HG02571 (cell line): ENCODE measurements at regions not wholly inside any gene's neighbourhood (a gene's known extent, or its start where the extent isn't known, plus 50 kb on each side); places are given as distances from the start of the nearest gene placed in this dataset.
"Not testable (repeated sequence)": the region's sequence is repeated elsewhere in the genome, so short reads cannot be mapped to it uniquely, and the experiment has no call there.

Source experiments
- ATAC-seq: cut with Tn5 transposase; IDR thresholded peaks from one replicate; pipeline ENCODE4 v1.9.1; 2021; ENCODE audit warnings: mild to moderate bottlenecking, moderate library complexity; ENCODE audit not compliant: unreplicated experiment

DNA sequence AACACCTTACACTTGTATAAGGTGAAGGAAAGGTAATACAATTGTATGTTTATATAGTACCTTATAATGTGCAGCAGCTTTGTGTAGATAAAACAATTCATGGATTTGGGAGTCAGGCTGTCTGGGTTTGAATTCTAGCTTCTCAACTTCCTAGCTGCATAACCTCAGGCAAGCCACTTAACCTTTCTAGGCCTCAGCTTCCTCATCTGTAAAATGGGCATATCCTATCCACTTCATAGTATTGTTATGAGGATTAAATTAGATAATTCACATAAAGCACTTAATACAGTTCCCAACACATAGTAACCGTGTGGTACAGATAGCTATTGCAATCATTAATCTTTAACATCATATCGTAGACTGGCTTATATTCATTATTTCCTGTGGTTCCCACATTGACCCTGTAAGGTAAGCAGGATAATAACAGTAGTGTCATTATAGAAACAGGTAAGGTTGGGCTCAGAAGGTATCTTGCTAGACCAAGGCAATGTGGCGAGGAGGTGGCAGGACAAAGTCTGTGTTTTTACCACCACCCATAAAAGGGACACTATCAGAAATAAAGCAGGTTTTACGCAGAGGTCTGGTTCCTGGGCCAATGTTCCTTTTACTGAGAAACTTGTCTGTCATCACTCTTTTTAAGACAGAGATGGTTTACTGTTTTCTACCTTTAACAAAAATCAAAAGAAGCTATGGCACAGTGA lies 334.1 kb downstream of the RRAGC start:
- no peak for ATAC-seq

DNA sequence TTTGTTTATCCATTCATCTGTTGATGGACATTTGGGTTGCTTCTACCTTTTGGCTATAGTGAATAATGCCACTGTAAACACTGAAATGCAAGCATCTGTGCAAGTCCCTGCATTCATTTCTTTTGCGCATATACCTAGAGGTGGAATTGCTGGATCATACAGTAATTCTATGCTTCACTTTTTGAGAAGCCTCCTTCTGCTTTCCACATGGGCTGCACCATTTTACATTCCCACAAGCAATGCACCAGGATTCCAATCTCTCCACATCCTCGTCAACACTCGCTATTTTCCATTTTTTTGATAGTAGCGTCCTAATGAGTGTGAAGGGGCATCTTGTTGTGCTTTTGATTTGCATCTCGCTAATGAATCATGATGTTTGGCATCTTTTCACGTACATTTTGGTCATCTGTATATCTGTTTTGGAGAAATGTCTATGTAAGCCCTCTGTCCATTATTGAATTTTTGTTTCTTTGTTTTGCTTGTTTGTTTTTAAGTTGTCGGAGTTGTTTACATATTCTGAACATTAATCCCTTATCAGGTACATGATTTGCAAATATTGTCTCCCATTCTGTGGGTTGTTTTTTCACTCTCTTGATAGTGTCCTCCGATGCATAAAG lies 335.4 kb downstream of the RRAGC start:
- ATAC-seq: no peak

DNA sequence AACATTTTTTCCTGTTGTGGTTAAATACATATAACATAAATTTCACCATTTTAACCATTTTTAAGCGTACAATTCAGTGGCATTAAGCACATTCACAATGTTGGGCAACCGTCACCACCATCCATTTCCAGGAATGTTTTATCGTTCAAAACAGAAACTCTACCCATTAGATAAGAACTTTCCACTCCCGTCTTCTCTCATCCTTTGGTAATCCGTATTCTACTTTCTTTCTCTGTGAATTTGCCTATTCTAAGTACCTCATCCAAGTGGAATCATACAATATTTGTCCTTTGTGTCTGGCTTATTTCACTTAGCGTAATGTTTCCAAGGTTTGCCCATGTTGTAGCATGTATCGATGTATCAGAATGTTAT lies 336.0 kb downstream of the RRAGC start:
- ATAC-seq: no peak

DNA sequence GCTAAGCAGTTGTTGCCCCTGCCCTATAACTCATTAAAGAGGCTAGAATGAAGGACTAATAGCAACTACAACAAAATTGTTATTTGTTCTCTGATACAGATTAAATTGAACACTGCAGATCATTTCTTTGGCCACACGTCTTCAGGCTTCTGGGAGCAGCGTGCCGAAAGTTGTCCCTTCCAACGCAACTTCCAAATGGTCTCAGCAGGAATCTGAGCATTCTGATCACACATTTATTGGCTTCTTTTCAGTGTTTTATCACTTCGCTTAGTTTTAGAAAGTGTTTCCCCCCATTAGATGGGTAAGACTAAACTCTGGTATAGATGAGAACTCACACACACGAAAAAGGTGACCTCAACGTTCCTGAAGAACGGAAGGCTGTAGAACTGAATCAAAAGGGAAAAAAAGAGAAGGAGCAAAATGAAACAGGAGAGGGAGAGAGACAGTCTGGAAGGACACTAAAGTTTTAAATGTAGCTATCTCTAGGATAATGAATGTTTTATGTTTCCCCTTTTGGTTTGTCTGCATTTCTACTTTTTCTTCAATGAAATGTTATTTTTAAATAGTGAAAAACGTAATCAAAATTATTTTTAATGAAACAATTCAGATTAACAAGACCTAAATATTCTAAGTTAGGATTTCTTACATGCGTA lies 336.5 kb downstream of the RRAGC start:
- ATAC-seq: no peak

DNA sequence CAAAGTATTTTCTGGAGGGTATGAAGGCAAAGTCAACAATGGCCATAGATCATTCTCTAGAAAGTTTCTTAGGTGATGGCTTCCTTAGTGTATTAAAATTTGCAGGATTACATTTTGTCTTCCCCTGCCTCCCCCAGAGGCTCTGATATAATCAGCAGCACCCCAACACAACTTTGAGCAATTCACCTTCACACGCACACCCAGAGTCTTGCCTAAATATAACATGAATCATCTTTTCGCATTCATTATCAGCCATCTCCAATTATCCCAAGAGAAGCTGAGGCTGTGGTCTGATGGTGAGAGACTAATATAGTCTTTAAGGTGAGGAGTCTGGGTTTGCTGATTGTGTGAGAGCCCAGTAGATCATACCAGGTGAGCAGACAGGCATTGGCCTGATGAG lies 343.0 kb downstream of the RRAGC start:
- no peak for ATAC-seq

DNA sequence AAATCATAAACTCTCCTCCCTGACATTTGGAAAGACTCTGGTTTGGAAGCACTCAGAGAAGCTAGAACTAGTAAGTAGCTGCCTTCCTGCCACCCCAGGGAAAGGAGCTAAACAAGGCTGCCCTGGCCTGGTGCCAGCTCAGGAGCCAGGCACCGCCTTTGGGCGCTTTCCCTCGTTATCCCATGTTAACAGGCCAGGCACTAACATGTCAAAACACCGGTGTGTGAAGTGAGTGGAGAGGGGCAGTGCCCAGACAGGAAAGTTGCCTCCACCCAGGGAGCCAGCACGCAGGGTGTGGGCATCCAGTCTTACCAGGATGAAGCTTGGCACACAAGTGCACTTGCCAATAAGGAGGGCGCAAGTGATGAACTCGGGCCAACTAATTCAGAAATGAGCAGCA lies 346.8 kb downstream of the RRAGC start:
- ATAC-seq: no peak

DNA sequence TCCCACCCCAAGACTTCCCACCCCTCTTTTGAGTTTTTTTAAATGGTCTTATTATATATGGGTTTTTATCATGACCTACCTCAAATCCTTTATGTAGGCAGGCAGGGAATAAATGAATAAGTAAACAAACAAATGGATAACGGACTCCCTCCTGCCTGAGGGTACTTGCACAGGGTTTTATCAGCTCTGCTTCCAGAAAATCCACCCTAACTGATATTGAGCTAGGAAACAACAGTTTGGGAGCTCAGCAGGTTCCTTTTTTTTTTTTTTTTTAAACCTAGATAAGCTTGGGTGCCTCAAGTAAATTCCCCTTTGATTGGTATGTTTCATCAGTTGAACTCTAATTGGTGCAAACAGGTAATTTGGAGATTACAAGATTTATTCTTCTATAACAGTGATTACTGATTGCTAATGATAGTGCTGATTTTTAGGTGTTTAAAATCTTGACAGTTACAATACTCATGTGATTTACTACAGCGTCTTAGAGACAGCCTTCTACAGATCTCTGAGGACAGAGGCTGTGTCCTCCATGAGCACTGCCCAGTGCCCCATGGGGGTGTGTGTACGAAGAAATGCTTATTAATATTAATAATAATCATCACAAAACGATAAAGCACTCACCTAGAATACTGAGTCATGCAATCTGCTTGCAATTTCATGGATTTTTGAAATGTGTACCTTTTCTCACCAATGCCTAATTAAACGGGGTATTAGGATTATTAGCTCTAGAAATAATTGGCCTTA lies 347.4 kb downstream of the RRAGC start:
- ATAC-seq: no peak

DNA sequence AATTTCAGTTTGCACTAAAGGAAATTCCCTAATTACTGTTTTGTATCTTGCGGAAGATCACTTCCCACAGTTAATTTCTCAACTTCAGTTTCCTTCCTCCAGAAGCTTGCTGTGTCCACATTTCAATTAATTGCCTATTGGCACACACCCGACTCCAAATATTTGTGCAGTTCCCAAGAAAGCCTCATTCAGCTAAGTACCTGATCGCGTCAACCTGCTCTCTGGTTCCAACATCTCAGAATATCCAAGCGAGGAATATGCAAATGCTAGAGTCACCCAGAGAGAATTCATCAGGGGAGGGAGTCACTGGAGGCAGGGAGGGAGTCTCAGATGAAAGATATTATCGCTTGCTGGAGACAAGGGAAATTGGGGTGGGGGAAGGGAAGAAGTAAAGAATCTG lies 351.3 kb downstream of the RRAGC start:
- ATAC-seq: no peak

DNA sequence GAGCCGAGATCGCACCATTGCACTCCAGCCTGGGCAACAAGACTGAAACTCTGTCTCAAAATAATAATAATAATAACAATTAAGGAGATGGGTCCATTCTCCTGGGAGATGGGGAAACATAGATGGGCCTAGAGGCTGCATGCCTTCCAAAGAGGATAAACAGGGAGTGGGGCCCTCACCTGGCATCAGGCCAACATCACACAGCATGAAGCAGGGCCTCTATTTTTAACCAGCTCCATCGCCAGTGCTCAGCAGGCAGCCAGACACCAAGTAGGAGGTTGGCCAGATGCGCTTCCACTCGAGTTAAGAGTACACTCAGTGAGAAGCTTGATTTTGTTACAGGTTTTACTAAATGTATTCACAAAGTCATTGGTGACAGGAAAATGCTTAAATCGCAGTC lies 352.0 kb downstream of the RRAGC start:
- no peak for ATAC-seq

DNA sequence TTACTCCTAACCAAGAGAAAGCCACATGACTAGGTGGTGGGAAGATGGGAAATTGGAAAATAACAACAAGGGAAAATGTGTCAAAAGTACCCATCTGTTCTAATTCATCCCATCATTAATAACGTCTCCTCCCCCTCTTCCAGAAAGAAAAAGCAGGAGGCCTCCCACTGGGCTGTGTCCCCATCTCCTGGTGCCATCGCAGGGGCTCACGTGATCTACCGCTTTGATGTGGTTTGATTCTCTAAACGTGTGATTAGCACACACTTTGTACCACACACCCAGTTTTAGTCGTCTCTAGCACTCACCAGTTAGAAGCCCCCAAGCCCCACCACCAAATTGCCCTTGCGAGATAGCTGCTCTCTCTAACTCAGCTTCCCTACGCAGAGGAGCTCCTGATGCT lies 353.6 kb downstream of the RRAGC start:
- no peak for ATAC-seq

DNA sequence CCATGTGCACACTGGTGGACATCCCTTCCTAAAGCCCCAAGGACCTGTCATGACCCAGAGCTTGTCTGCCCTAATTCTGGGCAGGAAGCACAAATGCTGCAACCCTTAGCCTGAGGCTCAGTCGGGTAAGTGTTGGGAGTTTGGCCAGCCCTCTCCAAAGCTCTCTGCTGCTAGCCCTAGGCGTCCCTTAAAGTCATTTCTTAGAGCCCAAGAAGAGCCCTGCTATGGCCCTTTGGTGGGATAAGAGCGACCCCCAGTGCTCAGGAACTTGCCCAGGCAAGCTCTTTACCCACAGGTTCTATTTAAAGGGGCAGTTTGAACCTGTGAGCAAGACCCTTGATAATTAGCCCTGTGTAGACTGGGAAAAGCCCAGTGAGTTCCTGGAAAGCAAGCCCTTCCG lies 356.8 kb downstream of the RRAGC start:
- ATAC-seq: no peak

DNA sequence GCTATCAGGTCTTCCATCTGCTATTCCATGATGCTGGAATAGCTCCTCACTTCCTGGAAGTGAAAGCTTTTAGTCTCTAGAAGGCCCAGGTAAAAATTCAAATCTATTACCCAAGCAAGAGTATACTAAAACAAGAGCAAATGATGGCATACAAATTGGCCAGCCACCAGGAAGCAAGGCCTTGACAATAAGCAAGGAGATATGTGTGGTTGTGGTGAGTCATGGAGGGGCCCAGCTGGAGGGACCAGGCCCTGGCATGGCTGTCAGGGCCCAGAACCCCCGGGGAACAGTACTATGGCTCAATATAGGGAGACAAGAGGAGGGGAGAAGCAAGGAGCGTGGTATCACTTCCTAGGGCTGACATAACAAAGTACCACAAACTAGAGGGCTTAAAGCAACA lies 358.7 kb downstream of the RRAGC start:
- ATAC-seq: no peak

DNA sequence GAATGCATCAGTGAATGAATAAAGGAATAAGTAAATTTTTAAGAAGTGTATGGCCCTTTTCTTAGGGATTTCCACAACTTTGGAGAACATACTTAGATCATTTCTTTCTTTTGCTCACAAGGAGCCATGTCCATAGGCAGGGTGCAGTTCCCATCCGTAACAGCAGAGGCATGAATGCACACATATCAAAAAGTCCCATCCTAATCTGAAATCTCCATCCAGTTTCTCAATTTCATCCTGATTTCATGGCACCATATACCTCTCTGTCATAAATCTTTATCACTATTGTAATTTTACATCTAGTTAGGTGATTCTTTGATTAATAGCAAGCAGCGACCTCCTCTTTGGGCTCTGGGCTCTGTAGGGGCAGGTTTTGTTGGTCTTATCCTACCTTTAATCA lies 359.2 kb downstream of the RRAGC start:
- ATAC-seq: no peak

DNA sequence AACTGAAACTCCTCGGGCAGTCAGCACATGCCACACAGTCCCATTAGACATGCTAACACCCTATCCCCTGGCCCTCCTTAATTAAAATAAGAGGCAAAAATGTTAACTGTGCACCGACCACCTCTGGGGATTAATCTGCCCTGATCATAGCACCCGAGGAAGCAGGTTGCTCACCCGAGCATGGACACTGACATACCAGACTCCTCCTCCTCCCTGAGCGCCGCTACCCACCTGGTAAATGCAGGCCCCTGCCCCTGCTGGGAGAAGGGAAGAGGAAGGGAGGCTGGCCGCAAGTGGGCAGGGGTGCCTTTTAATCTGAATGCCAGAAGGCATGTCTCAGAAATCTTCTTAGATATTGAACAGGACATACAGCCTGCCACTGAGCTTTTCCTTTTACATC lies 360.9 kb downstream of the RRAGC start:
- no peak for ATAC-seq

DNA sequence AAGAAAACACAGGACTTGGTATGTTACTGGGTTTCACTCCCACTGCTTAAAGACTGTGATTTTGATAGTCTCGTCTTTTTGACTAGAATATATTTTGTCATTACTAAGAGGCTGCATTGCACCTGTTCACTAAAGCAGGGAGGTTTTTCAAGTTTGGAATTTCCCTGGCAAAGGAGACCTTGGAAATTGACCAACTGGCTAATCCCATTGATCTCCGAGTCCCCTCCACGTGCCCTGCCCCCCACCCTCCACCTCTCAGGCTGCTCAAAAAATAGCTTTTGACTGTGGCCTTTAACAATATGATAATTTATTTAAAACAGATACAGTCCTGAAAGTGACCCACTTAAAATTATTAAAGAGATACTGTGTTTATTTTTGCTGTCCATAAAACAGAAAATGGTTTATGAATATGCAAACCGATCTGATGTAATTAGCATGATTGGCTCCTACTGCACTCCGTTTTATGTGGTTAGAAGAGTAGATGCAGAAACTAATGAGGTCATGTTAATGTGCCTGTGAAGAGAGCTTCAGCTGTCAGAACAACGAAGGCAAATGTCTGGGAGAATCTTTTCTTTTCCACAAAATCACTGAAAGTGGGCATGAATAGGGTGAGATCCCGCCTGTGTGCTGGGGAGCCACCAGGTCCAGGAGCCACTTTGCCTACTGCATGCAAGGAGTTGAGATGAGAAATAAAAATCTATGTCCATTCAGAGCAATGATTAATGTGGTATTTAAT lies 361.5 kb downstream of the RRAGC start:
- ATAC-seq: no peak

DNA sequence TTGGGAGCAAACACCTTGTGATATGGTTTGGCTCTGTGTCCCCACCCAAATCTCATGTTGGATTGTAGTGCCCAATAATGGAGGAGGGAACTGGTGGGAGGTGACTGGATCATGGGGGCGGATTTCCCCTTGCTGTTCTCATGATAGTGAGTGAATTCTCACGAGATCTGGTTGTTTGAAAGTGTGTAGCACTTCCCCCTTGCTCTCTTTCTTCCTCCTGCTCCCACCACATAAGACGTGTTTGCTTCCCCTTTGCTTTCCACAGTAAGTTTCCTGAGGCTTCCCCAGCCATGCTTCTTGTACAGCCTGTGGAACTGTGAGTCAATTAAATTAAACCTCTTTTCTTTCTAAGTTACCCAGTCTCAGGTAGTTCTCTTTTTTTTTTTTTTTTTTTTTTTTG lies 366.3 kb downstream of the RRAGC start:
- ATAC-seq: not testable (repeated sequence)

DNA sequence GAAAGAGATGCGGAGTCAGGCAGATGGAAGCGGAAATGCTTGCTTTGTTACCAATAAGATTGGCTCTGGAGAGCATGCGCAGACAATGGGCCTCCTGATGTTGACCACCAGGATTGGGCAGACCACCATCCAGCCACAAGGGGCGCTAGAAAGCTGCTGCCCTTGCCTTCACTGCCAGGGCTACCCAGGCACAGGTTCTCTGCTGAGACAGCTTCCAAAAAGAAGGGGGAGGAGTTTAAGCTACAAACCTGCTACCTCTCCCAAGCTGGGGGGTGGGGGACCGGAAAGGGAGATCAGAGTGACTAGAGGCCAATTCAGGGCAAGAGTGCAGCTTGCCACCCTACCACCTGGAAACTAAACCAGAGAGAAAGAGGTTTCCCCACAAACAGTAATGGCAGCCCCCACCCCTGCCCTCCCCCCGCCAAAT lies 369.7 kb downstream of the RRAGC start:
- ATAC-seq: no peak

DNA sequence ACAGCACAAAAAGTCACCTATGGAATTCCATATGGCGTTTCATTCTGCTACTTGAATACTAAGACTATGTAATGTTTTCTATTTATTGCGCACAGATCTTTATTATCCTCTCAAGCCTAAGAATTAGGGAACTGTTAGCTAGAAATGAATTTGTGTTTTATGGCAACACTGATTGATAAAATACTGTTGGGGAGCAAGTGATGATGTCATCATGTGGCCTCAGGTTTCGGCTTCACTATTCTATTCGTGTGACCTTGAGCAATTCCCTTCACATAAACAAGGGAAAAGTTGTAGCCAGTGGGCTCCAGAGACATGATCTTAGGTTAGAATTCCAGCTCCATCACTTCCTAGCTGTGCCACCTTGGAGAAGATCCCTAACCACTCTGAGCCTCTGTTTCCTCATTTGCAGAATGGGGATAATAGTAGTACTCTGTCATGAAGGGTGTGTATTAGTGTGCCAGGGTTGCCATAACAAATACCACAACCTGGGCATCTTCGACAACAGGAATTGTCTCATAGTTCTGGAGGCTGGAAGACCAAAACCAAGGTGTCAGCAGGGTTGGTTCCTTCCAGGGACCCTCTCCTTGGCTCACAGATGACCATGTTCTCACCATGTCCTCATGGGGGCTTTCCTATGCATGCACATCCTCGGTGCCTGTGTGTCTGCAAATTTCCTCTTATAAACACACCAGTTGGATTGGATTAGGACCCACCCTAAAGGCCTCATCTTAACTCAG lies 371.2 kb downstream of the RRAGC start:
- ATAC-seq: no peak

DNA sequence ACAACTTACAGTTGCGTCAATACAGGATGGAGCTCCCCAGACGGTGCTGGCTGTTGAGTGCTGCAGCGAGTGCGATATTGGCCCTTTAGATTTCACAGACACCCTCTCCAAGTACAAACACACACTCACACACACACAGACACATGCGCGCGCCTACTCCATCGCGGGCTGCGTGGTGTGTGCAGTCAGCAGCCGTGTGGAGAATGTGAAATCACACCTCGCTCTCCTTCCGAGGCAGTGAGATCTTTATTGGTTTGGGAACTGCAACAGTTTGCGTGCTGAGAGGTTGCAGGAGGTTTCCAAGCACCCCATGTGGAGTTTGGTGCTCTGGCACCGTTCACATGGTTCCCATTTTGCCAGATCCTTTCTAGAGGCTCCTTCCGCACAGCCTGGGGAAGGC lies 372.2 kb downstream of the RRAGC start:
- no peak for ATAC-seq

DNA sequence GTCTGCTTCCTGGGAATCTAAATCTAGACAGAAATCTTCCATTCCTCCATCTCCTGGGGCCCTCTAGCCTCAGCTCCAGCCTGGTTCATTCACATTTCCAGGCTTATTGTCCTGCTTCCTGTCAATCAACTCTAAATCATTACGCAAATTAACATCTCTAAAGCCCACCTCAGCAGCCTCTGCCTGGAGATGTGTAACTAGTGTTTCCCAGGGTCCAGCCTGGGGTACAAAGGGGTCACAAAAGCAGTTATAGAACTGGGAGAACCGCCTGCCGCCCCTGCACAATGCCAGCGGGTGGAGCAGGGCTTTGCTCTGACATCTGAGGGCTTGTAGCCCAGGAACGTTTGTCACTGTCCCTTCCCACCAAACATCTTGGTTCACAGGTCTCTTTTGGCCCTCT lies 373.5 kb downstream of the RRAGC start:
- no peak for ATAC-seq
